K562 (cell line): ENCODE measurements at regions not wholly inside any gene's neighbourhood (a gene's known extent, or its start where the extent isn't known, plus 50 kb on each side); places are given as distances from the start of the nearest gene placed in this dataset.

ENCODE experiments used
- ATAC-seq: fragments of 200-7000 bp; cut with Tn5 transposase; 3 replicates; pipeline ENCODE4 v1.9.1; 2020; ENCODE audit warnings: moderate library complexity
- BruUV-seq: library from RNA; stranded (reverse); fragments of 400-500 nt; replicated peaks from 2 replicates; lab custom pipeline; 2021; lab: Mats Ljungman, UMichigan
- CTCF ChIA-PET: fragments of 300-600 bp; formaldehyde crosslinking; extraction: SDS; loops from one replicate; lab custom pipeline; 2021; ENCODE audit warnings: low intra/inter-chr PET ratio; lab: Yijun Ruan, JAX
- POLR2A ChIA-PET: fragments of 300-600, 350-650 bp; sonication (Branson Sonifier 250); formaldehyde crosslinking; extraction: SDS; loops from one replicate; lab custom pipeline; 2021; ENCODE audit warnings: antibody characterized with exemption, inconsistent platforms; lab: Yijun Ruan, JAX
- DNase-seq, 4 experiments: peaks; one replicate each; pipeline versions ENCODE4 v3.0.0 to v3.0.0-alpha.2; 2011 to 2018; ENCODE audit warnings: low spot score in 3 of 4, mixed read lengths in 3 of 4; ENCODE audit errors: extremely low read depth in 1 of 4
- FAIRE-seq: peaks from 2 replicates; lab custom pipeline; 2011; peaks lifted over from hg19 to GRCh38; lab: Jason Lieb, UNC
- H2AFZ ChIP-seq: 2 replicates; pipeline ENCODE4 v1.6.0; 2011; ENCODE audit warnings: low read depth, low read length, control low read depth, inconsistent platforms
- H3K27ac ChIP-seq: fragments of 200-600 bp; 3 replicates; pipeline ENCODE4 v1.8.0; 2011; ENCODE audit warnings: low read depth, mild to moderate bottlenecking, control low read depth, inconsistent platforms, low read length, moderate library complexity, mixed read lengths; ENCODE audit errors: extremely low read depth
- H3K27me3 ChIP-seq, 2 experiments: fragments of 300-600 bp in 1 of 2; 2 replicates in 1 of 2; 3 replicates in 1 of 2; pipeline versions ENCODE4 v1.6.0 to v1.8.0; 2011; ENCODE audit warnings: inconsistent platforms in 2 of 2, low read length in 2 of 2, mild to moderate bottlenecking in 1 of 2, mixed read lengths in 1 of 2, moderate library complexity in 1 of 2; ENCODE audit not compliant: control insufficient read depth in 2 of 2, insufficient read depth in 2 of 2
- H3K36me3 ChIP-seq: fragments of 300-600 bp; 3 replicates; pipeline ENCODE4 v1.8.0; 2011; ENCODE audit warnings: mild to moderate bottlenecking, low read length, inconsistent platforms; ENCODE audit not compliant: control insufficient read depth, insufficient read depth
- H3K4me1 ChIP-seq, 2 experiments: fragments of 200-600 bp in 1 of 2; replicated peaks in 1 of 2; 2 replicates in 1 of 2; 3 replicates in 1 of 2; pipeline versions ENCODE4 v1.5.1 to v1.8.0; 2011; ENCODE audit warnings: inconsistent platforms in 2 of 2, low read length in 2 of 2, mild to moderate bottlenecking in 1 of 2, mixed read lengths in 1 of 2, moderate library complexity in 1 of 2; ENCODE audit not compliant: control insufficient read depth in 2 of 2, insufficient read depth in 2 of 2
- H3K4me2 ChIP-seq: 2 replicates; pipeline ENCODE4 v1.6.1; 2011; ENCODE audit warnings: low read length, control low read depth, inconsistent platforms, mixed read lengths; ENCODE audit not compliant: insufficient read depth
- H3K4me3 ChIP-seq: fragments of 200-600 bp; sonication (generic), shearing (Covaris generic); 2 replicates; pipeline ENCODE4 v1.5.1; 2016; ENCODE audit warnings: control low read depth, inconsistent platforms
- H3K79me2 ChIP-seq: fragments of 200-600 bp; 3 replicates; pipeline ENCODE4 v1.8.0; 2011; ENCODE audit warnings: low read length, inconsistent platforms; ENCODE audit not compliant: control insufficient read depth, insufficient read depth
- H3K9ac ChIP-seq, 2 experiments: 2 replicates each; pipeline versions ENCODE4 v1.6.0 to v1.6.1; 2011; ENCODE audit warnings: low read depth in 2 of 2, low read length in 2 of 2, control low read depth in 1 of 2, inconsistent platforms in 1 of 2, mild to moderate bottlenecking in 1 of 2, mixed read lengths in 1 of 2; ENCODE audit not compliant: insufficient read depth in 1 of 2
- H3K9me1 ChIP-seq: one replicate; pipeline ENCODE4 v1.6.0; 2011; ENCODE audit warnings: inconsistent platforms, mild to moderate bottlenecking, low read length, moderate library complexity; ENCODE audit not compliant: control insufficient read depth, insufficient read depth
- H3K9me3 ChIP-seq: replicated peaks from 2 replicates; pipeline ENCODE4 v1.5.1; 2011; ENCODE audit warnings: low read depth, low read length, inconsistent platforms; ENCODE audit not compliant: control insufficient read depth, insufficient read depth
- H4K20me1 ChIP-seq: replicated peaks from 2 replicates; pipeline ENCODE4 v1.6.1; 2011; ENCODE audit warnings: low read length, inconsistent platforms, mixed read lengths; ENCODE audit not compliant: control insufficient read depth, insufficient read depth
- FOXJ2 ChIP-seq: fragments of 200-800 bp; sonication (Bioruptor generic); IDR thresholded peaks from 2 replicates; pipeline ENCODE4 v1.6.1; 2016; ENCODE audit warnings: missing genetic modification characterization, missing compliant biosample characterization
- MAFG ChIP-seq: fragments of 450-650 bp; conservative IDR thresholded peaks from 2 replicates; pipeline ENCODE4 v1.6.1; 2016; ENCODE audit warnings: missing genetic modification characterization, missing compliant biosample characterization
- MGA ChIP-seq: fragments of 450-650 bp; IDR thresholded peaks from 2 replicates; pipeline ENCODE4 v1.6.1; 2016; ENCODE audit warnings: mild to moderate bottlenecking, moderate library complexity
- RUNX1 ChIP-seq: sonication (generic); IDR thresholded peaks from 2 replicates; pipeline ENCODE4 v1.6.1; 2016; ENCODE audit warnings: antibody characterized with exemption, low read depth
- SLC30A9 ChIP-seq: fragments of 250-450 bp; sonication (Bioruptor Pico); IDR thresholded peaks from 2 replicates; pipeline ENCODE4 v1.8.0; 2022; ENCODE audit warnings: mild to moderate bottlenecking, moderate library complexity
- TCF7L2 ChIP-seq: fragments of 150-350 bp; IDR thresholded peaks from 2 replicates; pipeline ENCODE4 v1.6.1; 2016; ENCODE audit warnings: low read depth, mild to moderate bottlenecking, low read length, moderate library complexity
- ZBTB12 ChIP-seq: fragments of 250-450 bp; sonication (Bioruptor Pico); IDR thresholded peaks from 2 replicates; pipeline ENCODE4 v1.4.0; 2020
- ZSCAN32 ChIP-seq: fragments of 450-650 bp; formaldehyde crosslinking; IDR thresholded peaks from 2 replicates; pipeline ENCODE4 v1.4.0; 2020; ENCODE audit warnings: mild to moderate bottlenecking, moderate library complexity
- WGBS: fragments of 100-300 bp; shearing (Covaris generic); methylation state at CpG from one replicate; pipeline ENCODE4 v1.1.6; 2016; ENCODE audit warnings: low coverage, mixed read lengths; ENCODE audit not compliant: insufficient coverage; ENCODE audit errors: missing lambda C conversion rate; 5-methylcytosine and 5-hydroxymethylcytosine counted together
- in situ Hi-C: fragments of 300-500 bp; cut with MboI; formaldehyde crosslinking; loops from 4 replicates; pipeline ENCODE4 v1.15.0; 2018; ENCODE audit warnings: inconsistent platforms, mixed read lengths
- intact Hi-C: fragments of 100-400 bp; cut with micrococcal nuclease; formaldehyde crosslinking; loops from 2 replicates; pipeline ENCODE4 v1.14.2; 2022

GRCh38 chr4:173463816-173464215 is 64.9 kb upstream of the SCRG1 start:
- BruUV-seq: no TSS peak
- CTCF ChIA-PET: no interaction called here
- Histone ChIP-seq H3K27ac (no peak overlapping the region), H2AFZ (no peak overlapping the region), H4K20me1 (no peaks in the 10 kb centered on the region), H3K79me2 (no peaks in the 10 kb centered on the region), H3K4me1 (peaks cover 0 to 12% of the 10 kb centered on the region in 2 experiments; a peak in 3 of 5 replicates), H3K4me3 (no peak overlapping the region), H3K36me3 (no peaks in the 10 kb centered on the region), H3K9ac (no peak overlapping the region), H3K9me3 (no peaks in the 10 kb centered on the region), H3K4me2 (no peak overlapping the region), H3K9me1 (no peaks in the 10 kb centered on the region), H3K27me3 (no peaks in the 10 kb centered on the region)
- no peak for DNase-seq
- in situ Hi-C loops: no loop called here
- intact Hi-C loops: loop anchor here (5.0 kb wide), 1 partner anchor 42 kb away; no protein-coding TSS in a partner anchor
- POLR2A ChIA-PET: interaction anchor here (0.7 kb wide), 1 partner anchor 9 kb away, joined by 3 read pairs; no protein-coding TSS in a partner anchor
- ATAC-seq: no peak
- no peak for TF ChIP-seq FOXJ2 (tag)
- no peak for TF ChIP-seq RUNX1
- TF ChIP-seq SLC30A9: no peak
- TF ChIP-seq MGA: no peak
- TF ChIP-seq MAFG: no peak
- no peak for TF ChIP-seq TCF7L2
- TF ChIP-seq ZBTB12 (CRISPR knock-in tag): no peak
- no peak for TF ChIP-seq ZSCAN32 (CRISPR knock-in tag)
- WGBS: 25% methylated on average over 2 of the region's 2 CpGs
- FAIRE-seq: no peak
